ENCODE measurements at regions not wholly inside any gene's neighbourhood (a gene's known extent, or its start where the extent isn't known, plus 50 kb on each side); places are given as distances from the start of the nearest gene placed in this dataset.
A peak's percentile ranks its signal among the peaks of the same experiment; 100 is the strongest.

DNA sequence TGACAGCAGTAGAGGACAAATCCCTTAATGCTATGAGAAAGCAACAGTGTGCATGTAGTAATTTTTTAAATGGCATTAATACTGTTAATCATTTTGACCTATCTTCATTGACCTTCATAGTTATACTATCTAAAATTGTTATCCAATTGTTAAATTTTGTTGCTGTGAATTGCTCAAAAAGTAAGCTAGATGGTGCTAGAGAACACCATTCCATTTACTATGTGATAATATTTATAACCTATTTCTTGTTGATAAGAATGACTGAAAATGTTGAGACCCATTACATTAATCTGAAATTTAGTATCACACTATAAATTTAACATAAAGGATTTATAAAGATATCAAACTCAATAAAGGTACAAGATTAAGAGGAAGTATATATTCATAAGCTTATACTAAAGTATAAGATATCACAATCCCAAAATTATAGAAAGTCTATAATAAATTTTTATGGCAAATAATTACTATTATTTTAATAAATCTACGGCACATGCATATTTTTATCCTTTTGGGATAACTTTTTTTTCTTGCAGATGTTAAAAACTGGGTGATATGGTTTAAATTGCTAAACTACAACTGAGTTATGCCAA is 1573.3 kb downstream of the PCDH9 start:
- peaks cover 16% of the 10 kb centered on the region for H3K4me1 Mint-ChIP-seq (ENCODE audit: low read depth)
- H3K9me3 Mint-ChIP-seq = no peaks in the 10 kb centered on the region
- TF ChIP-seq, protein P1, sequence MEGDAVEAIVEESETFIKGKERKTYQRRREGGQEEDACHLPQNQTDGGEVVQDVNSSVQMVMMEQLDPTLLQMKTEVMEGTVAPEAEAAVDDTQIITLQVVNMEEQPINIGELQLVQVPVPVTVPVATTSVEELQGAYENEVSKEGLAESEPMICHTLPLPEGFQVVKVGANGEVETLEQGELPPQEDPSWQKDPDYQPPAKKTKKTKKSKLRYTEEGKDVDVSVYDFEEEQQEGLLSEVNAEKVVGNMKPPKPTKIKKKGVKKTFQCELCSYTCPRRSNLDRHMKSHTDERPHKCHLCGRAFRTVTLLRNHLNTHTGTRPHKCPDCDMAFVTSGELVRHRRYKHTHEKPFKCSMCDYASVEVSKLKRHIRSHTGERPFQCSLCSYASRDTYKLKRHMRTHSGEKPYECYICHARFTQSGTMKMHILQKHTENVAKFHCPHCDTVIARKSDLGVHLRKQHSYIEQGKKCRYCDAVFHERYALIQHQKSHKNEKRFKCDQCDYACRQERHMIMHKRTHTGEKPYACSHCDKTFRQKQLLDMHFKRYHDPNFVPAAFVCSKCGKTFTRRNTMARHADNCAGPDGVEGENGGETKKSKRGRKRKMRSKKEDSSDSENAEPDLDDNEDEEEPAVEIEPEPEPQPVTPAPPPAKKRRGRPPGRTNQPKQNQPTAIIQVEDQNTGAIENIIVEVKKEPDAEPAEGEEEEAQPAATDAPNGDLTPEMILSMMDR (IDR thresholded peaks at IDR 0.05) = peak; percentile 81
- no peak overlapping the region for H3K27ac Mint-ChIP-seq
- no peak for DNase-seq
- H3K36me3 Mint-ChIP-seq (ENCODE audit: low read depth) = peaks cover 2% of the 10 kb centered on the region; the same call in 1 of the 2 replicates
- no peaks in the 10 kb centered on the region for H3K27me3 Mint-ChIP-seq (ENCODE audit: insufficient read depth)
- H3K4me3 Mint-ChIP-seq = no peak overlapping the region

DNA sequence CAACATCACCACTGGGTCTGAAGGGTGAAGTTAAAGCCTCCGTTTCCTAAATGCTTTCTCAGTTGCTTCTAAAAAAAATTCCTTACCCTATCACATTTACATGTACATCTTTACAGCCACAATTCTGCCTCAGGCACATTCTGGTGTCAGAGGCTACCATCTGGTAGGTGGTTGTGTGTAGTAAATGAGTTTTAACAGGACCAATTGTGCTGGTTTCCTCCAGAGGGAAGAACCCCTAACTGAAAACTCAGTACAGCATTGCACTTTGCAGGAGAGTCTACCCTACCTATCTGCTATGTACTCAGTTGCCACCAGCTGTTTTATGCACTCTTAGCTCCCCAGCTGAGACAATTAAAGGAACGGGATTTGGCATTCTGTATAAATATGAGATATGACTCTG is 1576.5 kb downstream of the PCDH9 start:
- H3K4me3 Mint-ChIP-seq = no peak overlapping the region
- TF ChIP-seq, protein P1 (IDR thresholded peaks at IDR 0.05) = no peak
- DNase-seq = no peak
- H3K36me3 Mint-ChIP-seq (ENCODE audit: low read depth) = no peaks in the 10 kb centered on the region
- H3K9me3 Mint-ChIP-seq = no peaks in the 10 kb centered on the region
- H3K4me1 Mint-ChIP-seq (ENCODE audit: low read depth) = peaks cover 9% of the 10 kb centered on the region; the same call in 1 of the 2 replicates
- no peaks in the 10 kb centered on the region for H3K27me3 Mint-ChIP-seq (ENCODE audit: insufficient read depth)
- no peak overlapping the region for H3K27ac Mint-ChIP-seq

DNA sequence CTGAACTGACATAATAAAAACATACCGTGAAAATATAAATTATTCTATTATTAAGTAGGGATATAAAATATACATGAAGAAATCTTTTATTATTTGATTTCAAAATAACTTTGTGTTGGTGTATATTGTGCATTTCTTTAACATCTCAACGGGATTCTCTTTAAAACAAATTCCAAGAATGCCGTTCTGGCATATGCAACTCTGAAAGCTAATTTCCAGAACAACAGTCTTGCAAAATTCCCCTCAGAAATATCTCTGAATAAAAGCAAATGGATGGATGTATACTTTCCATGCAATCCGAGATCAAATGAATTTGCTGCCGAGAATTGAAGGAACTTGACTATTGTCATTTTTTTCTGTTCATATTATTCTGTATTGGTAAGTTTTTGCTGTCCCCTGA is 1579.8 kb downstream of the PCDH9 start:
- Mint-ChIP-seq H3K36me3 (ENCODE audit: low read depth) (no peaks in the 10 kb centered on the region), H3K4me1 (ENCODE audit: low read depth) (peaks cover 9% of the 10 kb centered on the region; the same call in 1 of the 2 replicates), H3K4me3 (no peak overlapping the region), H3K27ac (no peak overlapping the region), H3K27me3 (ENCODE audit: insufficient read depth) (peaks cover under 1% of the 10 kb centered on the region; the same call in 1 of the 2 replicates), H3K9me3 (no peaks in the 10 kb centered on the region)
- no peak for DNase-seq
- TF ChIP-seq, protein P1 (IDR thresholded peaks at IDR 0.05) = no peak

DNA sequence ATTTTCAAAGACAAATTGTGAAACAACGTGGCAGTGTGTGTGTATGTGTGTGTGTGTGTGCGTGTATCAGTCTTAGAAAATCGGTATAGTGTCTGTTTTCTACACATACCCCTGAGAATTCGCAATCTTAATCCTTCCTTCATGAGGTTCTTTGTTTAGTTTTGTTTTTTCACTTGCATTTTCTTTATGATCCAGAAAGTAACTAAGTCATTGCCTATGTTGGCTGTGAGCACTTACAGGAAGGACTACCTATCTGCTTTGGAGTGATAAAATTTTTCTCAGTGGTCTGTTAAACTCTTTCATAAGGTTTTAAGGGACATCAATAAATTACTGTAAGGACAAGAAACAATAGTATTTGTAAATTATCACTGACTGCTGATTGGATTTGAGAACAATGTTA is 1587.1 kb downstream of the PCDH9 start:
- Mint-ChIP-seq H3K9me3 (no peaks in the 10 kb centered on the region), H3K4me1 (ENCODE audit: low read depth) (peaks cover 6% of the 10 kb centered on the region; the same call in 1 of the 2 replicates), H3K4me3 (no peak overlapping the region), H3K27me3 (ENCODE audit: insufficient read depth) (peaks cover 2% of the 10 kb centered on the region; the same call in 1 of the 2 replicates), H3K27ac (no peak overlapping the region), H3K36me3 (ENCODE audit: low read depth) (no peaks in the 10 kb centered on the region)
- TF ChIP-seq, protein P1 (IDR thresholded peaks at IDR 0.05) = no peak
- DNase-seq = no peak

DNA sequence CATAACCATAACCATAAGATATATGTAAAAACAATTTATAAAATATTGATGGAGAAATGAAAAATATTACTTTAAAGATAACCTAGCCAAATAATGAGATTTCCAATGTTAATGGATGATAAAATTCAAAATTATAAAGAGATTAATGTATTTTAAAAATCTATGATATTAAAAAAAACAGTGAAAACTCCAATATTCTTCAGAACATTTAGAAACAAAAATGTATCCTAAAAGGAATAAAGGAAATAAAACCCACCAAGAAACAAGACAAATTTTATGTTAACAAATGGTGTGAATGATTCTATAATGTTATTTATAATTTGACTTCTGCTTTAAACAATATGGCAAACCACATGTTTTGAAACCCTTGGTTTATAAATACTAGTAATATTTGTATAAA is 1587.8 kb downstream of the PCDH9 start:
- Mint-ChIP-seq H3K27ac (no peak overlapping the region), H3K36me3 (ENCODE audit: low read depth) (no peaks in the 10 kb centered on the region), H3K27me3 (ENCODE audit: insufficient read depth) (peaks cover 2% of the 10 kb centered on the region; the same call in 1 of the 2 replicates), H3K9me3 (no peaks in the 10 kb centered on the region), H3K4me3 (no peak overlapping the region), H3K4me1 (ENCODE audit: low read depth) (peaks cover 6% of the 10 kb centered on the region; the same call in 1 of the 2 replicates)
- DNase-seq = no peak
- TF ChIP-seq, protein P1 (IDR thresholded peaks at IDR 0.05) = no peak
